CD4-positive, alpha-beta T cell treated with Interferon gamma for 1 hour (primary cell): ENCODE measurements at regions not wholly inside any gene's neighbourhood (a gene's known extent, or its start where the extent isn't known, plus 50 kb on each side); places are given as distances from the start of the nearest gene placed in this dataset.
"Not testable (repeated sequence)": the region's sequence is repeated elsewhere in the genome, so short reads cannot be mapped to it uniquely, and the experiment has no call there.

Source experiments
- DNase-seq: peaks from one replicate; pipeline ENCODE4 v3.0.0-alpha.2; 2020

- no peak for DNase-seq
Observed at GRCh38 chr12:89870413-89871184, 162.0 kb upstream of the ATP2B1 start.

- not testable (repeated sequence) for DNase-seq
Observed at GRCh38 chr12:89867611-89868010, 159.0 kb upstream of the ATP2B1 start.

- DNase-seq: no peak
Observed at GRCh38 chr12:89864411-89864810, 155.8 kb upstream of the ATP2B1 start.

GRCh38 chr12:89863968-89864367 lies 155.3 kb upstream of the ATP2B1 start:
- peak; percentile 35 for DNase-seq

GRCh38 chr12:89863493-89863938 lies 154.9 kb upstream of the ATP2B1 start:
- peak; percentile 78 for DNase-seq

- DNase-seq: peak; percentile 71
Observed at GRCh38 chr12:89862511-89863445, 154.1 kb upstream of the ATP2B1 start.

- DNase-seq: no peak
Observed at GRCh38 chr12:89861086-89861485, 152.4 kb upstream of the ATP2B1 start.

- no peak for DNase-seq
Observed at GRCh38 chr12:89859508-89860220, 151.0 kb upstream of the ATP2B1 start.

GRCh38 chr12:89858718-89859117 lies 150.1 kb upstream of the ATP2B1 start:
- no peak for DNase-seq

- DNase-seq: no peak
Observed at GRCh38 chr12:89857652-89858274, 149.1 kb upstream of the ATP2B1 start.

GRCh38 chr12:89856431-89856830 lies 147.8 kb upstream of the ATP2B1 start:
- no peak for DNase-seq

- DNase-seq: no peak
Observed at GRCh38 chr12:89848732-89849131, 140.1 kb upstream of the ATP2B1 start.

GRCh38 chr12:89846473-89847055 lies 137.9 kb upstream of the ATP2B1 start:
- no peak for DNase-seq

- DNase-seq: no peak
Observed at GRCh38 chr12:89845767-89846166, 137.1 kb upstream of the ATP2B1 start.

- DNase-seq: no peak
Observed at GRCh38 chr12:89845366-89845765, 136.7 kb upstream of the ATP2B1 start.

- DNase-seq: no peak
Observed at GRCh38 chr12:89844539-89844938, 135.9 kb upstream of the ATP2B1 start.

GRCh38 chr12:89840162-89840922 lies 131.7 kb upstream of the ATP2B1 start:
- DNase-seq: no peak

GRCh38 chr12:89839444-89839843 lies 130.8 kb upstream of the ATP2B1 start:
- DNase-seq: no peak

GRCh38 chr12:89838833-89839232 lies 130.2 kb upstream of the ATP2B1 start:
- no peak for DNase-seq

- DNase-seq: no peak
Observed at GRCh38 chr12:89836026-89836425, 127.4 kb upstream of the ATP2B1 start.

GRCh38 chr12:89834676-89835075 lies 126.0 kb upstream of the ATP2B1 start:
- DNase-seq: no peak
